Activated CD8-positive, alpha-beta T cell treated with anti-CD3 and anti-CD28 coated beads for 36 hours (primary cell): ENCODE measurements at regions not wholly inside any gene's neighbourhood (a gene's known extent, or its start where the extent isn't known, plus 50 kb on each side); places are given as distances from the start of the nearest gene placed in this dataset.

Source experiments
- ATAC-seq: fragments of 200-7000 bp; cut with Tn5 transposase; one replicate; pipeline ENCODE4 v1.10.0; 2021; ENCODE audit warnings: mild to moderate bottlenecking, moderate library complexity
- CTCF ChIA-PET: fragments of 350-600 bp; sonication (Branson Sonifier 250); formaldehyde crosslinking; loops from one replicate; lab custom pipeline; 2021; ENCODE audit warnings: antibody characterized with exemption; lab: Charles Lee
- POLR2A ChIA-PET: fragments of 350-600 bp; sonication (Branson Sonifier 250); formaldehyde crosslinking; loops from one replicate; lab custom pipeline; 2021; ENCODE audit warnings: antibody characterized with exemption; lab: Charles Lee
- DNase-seq: peaks from one replicate; pipeline ENCODE4 v3.0.0-alpha.2; 2020
- H3K27ac Mint-ChIP-seq: one replicate; pipeline ENCODE4 v1.8.0; 2021; ENCODE audit warnings: mild to moderate bottlenecking, mixed read lengths
- H3K27me3 Mint-ChIP-seq: one replicate; pipeline ENCODE4 v1.8.0; 2021; ENCODE audit warnings: mixed read lengths
- H3K36me3 Mint-ChIP-seq: one replicate; pipeline ENCODE4 v1.8.0; 2021; ENCODE audit warnings: low read depth, mixed read lengths
- H3K4me1 Mint-ChIP-seq: one replicate; pipeline ENCODE4 v1.8.0; 2021; ENCODE audit warnings: low read depth, mixed read lengths
- H3K4me3 Mint-ChIP-seq: one replicate; pipeline ENCODE4 v1.8.0; 2021; ENCODE audit warnings: mild to moderate bottlenecking, moderate library complexity, mixed read lengths
- H3K9me3 Mint-ChIP-seq: one replicate; pipeline ENCODE4 v1.8.0; 2021; ENCODE audit warnings: mixed read lengths
- intact Hi-C: fragments of 100-400 bp; cut with micrococcal nuclease; formaldehyde crosslinking; loops from one replicate; pipeline ENCODE4 v1.10.0; 2022
- TF ChIP-seq, protein P1 (sequence below): fragments of 200-600 bp; IDR thresholded peaks from one replicate; pipeline ENCODE4 v1.8.0; 2022; ENCODE audit warnings: antibody characterized with exemption, mild to moderate bottlenecking

DNA sequence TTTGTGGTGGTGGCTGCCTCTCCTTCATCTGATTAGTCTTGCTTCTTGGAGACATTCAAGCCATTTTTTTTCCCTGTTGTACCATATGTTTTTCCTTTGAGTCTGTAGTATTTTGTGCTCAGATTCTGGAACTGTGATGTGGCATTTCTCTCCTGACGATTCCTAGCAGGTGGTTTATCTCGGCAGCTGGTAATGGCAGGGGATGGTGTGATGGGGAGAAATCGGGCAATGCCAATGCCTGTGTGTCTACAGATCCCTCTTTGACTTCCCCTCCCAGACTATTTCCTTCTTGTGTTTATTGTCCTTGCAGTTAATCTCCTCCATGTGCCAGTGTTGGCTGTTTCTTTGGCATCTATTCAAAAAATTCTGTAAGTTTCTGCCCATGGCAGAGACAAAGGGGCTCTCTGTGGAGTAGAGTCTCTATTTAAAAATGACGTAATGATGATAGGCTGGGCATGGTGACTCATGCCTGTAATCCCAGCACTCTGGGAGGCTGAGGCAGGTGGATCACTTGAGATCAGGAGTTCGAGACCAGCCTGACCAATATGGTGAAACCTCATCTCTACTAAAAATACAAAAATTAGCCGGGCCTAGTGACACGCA is 90.2 kb upstream of the ERCC4 start:
- no peak overlapping the region for H3K4me3 Mint-ChIP-seq

DNA sequence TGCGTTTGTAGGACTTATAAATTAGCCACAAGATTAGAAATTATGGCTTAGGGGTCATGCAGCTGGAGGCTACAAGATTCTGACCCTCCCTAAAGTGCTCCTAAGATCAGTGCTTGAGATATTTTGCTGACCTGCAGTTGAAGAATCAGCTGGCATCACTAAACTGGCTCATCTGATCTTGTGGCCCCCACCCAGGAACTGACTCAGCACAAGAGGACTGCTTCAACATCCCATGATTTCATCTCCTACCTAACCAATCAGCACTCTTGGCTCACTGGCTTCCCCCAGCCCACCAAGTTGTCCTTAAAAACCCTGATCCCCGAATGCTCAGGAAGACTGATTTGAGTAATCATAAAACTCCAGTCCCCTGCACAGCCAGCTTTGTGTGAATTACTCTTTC is 86.4 kb upstream of the ERCC4 start:
- no peaks in the 10 kb centered on the region for H3K4me1 Mint-ChIP-seq

More for the DNA sequence above, 90.2 kb upstream of the ERCC4 start:
- TF ChIP-seq, protein P1, sequence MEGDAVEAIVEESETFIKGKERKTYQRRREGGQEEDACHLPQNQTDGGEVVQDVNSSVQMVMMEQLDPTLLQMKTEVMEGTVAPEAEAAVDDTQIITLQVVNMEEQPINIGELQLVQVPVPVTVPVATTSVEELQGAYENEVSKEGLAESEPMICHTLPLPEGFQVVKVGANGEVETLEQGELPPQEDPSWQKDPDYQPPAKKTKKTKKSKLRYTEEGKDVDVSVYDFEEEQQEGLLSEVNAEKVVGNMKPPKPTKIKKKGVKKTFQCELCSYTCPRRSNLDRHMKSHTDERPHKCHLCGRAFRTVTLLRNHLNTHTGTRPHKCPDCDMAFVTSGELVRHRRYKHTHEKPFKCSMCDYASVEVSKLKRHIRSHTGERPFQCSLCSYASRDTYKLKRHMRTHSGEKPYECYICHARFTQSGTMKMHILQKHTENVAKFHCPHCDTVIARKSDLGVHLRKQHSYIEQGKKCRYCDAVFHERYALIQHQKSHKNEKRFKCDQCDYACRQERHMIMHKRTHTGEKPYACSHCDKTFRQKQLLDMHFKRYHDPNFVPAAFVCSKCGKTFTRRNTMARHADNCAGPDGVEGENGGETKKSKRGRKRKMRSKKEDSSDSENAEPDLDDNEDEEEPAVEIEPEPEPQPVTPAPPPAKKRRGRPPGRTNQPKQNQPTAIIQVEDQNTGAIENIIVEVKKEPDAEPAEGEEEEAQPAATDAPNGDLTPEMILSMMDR = no peak
- Mint-ChIP-seq H3K9me3 (no peaks in the 10 kb centered on the region), H3K27me3 (peaks cover 9% of the 10 kb centered on the region), H3K36me3 (no peaks in the 10 kb centered on the region), H3K27ac (no peak overlapping the region), H3K4me1 (no peaks in the 10 kb centered on the region)
- CTCF ChIA-PET = no interaction called here
- no peak for ATAC-seq
- no peak for DNase-seq
- intact Hi-C loops = no loop called here
- POLR2A ChIA-PET = no interaction called here

DNA sequence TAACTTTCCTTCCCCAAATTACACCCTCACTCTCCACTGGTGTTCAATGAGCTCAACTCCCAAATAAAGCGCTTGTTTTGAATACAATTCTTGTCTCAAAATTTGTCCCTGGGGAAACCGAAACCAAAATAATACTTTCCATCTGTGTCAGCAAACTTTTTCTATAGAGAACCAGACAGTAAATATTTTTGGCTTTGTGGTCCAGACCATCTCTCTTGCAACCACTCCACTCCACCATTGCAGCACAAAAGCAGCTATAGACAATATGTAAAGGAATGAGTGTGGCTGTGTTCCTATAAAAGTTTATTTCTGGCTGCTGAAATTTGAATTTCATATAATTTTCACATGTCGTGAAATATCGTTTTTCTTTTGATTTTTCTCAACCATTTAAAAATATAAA is 84.6 kb upstream of the ERCC4 start:
- CTCF ChIA-PET = no interaction called here
- TF ChIP-seq, protein P1 = no peak
- Mint-ChIP-seq H3K27ac (no peak overlapping the region), H3K27me3 (peaks cover 9% of the 10 kb centered on the region), H3K4me3 (no peak overlapping the region), H3K4me1 (no peaks in the 10 kb centered on the region), H3K36me3 (no peaks in the 10 kb centered on the region), H3K9me3 (no peaks in the 10 kb centered on the region)
- DNase-seq = no peak
- no peak for ATAC-seq
- POLR2A ChIA-PET = no interaction called here
- intact Hi-C loops = no loop called here

More for the DNA sequence above, 86.4 kb upstream of the ERCC4 start:
- Mint-ChIP-seq H3K36me3 (no peaks in the 10 kb centered on the region), H3K4me3 (no peak overlapping the region), H3K27ac (no peak overlapping the region), H3K27me3 (peaks cover 9% of the 10 kb centered on the region), H3K9me3 (no peaks in the 10 kb centered on the region)
- DNase-seq (no peak), ATAC-seq (no peak)
- intact Hi-C loops = no loop called here
- ChIA-PET POLR2A (no interaction called here), CTCF (no interaction called here)
- TF ChIP-seq, protein P1 = no peak

DNA sequence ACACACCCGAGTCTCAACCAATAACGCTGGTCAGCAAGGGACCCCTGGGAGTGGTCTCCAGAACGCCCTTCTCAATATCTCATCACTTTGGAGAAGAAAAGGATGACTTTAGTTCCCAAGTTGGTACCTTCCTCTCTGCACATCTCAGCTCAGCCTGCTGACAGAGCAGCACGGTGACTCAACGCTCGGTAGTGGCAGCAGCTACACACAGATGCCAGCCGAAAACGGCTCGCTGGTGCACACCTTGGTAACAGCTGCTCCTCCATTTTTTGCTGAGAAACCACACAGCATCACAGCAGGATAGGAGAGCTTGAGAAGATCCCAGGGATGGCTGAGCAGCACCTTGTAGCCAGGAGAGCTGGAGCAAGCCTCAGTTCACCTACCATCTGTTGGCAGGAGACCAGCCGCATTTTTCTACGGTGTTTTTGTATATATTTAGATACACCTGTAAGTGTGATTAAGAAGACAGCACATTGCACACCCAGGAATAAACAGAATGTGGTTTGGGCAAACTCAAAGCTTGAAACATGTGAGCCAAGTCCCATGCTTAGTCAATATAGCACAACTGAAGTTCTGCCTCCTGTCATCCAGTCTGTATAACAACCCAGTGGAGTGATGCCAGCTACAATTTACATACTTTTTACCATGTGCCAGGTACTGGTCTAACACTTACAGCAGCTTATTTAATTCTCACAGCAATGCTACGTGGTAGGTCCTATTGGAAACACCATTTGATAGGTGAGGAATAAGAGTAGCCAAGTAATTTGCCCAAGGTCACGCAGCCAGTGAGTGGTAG is 83.8 kb upstream of the ERCC4 start:
- ATAC-seq = no peak

More for the DNA sequence above, 83.8 kb upstream of the ERCC4 start:
- POLR2A ChIA-PET = no interaction called here
- Mint-ChIP-seq H3K36me3 (no peaks in the 10 kb centered on the region), H3K27me3 (peaks cover 9% of the 10 kb centered on the region), H3K27ac (no peak overlapping the region), H3K4me1 (no peaks in the 10 kb centered on the region), H3K9me3 (no peaks in the 10 kb centered on the region), H3K4me3 (no peak overlapping the region)
- intact Hi-C loops = no loop called here
- DNase-seq = no peak
- TF ChIP-seq, protein P1 = no peak
- CTCF ChIA-PET = no interaction called here
